Tibial artery (tissue), 4 donors: ENCODE measurements at regions not wholly inside any gene's neighbourhood (a gene's known extent, or its start where the extent isn't known, plus 50 kb on each side); places are given as distances from the start of the nearest gene placed in this dataset.

Source experiments
- DNase-seq, 2 donors: peaks; one replicate each; pipeline ENCODE4 v3.0.0-alpha.2; 2019
- H3K27ac ChIP-seq, 2 donors: fragments of 200-600 bp; sonication (generic) in 1 of 2; 1 replicate in 1 of 2; 2 replicates in 1 of 2; pipeline ENCODE4 v1.5.1; 2018 to 2019; ENCODE audit warnings: mild to moderate bottlenecking in 1 of 2
- H3K27me3 ChIP-seq, 2 donors: fragments of 200-600 bp; sonication (generic) in 1 of 2; one replicate each; pipeline versions ENCODE4 v1.5.1 to v1.6.0; 2016 to 2019
- H3K36me3 ChIP-seq, 3 donors: fragments of 200-600 bp; sonication (generic) in 2 of 3; one replicate each; pipeline ENCODE4 v1.5.1; 2016 to 2019; ENCODE audit warnings: mild to moderate bottlenecking in 2 of 3
- H3K4me1 ChIP-seq, 4 donors: fragments of 200-600 bp; sonication (generic) in 2 of 4; 1 replicate in 3 of 4; 2 replicates in 1 of 4; pipeline ENCODE4 v1.5.1; 2016 to 2019
- H3K4me3 ChIP-seq, 2 donors: fragments of 200-600 bp; sonication (generic) in 1 of 2; 1 replicate in 1 of 2; 2 replicates in 1 of 2; pipeline ENCODE4 v1.5.1; 2018 to 2019; ENCODE audit warnings: mild to moderate bottlenecking in 2 of 2
- H3K9me3 ChIP-seq, 3 donors: fragments of 200-600 bp; sonication (generic) in 1 of 3; one replicate each; pipeline ENCODE4 v1.5.1; 2016 to 2019
- CTCF ChIP-seq, 2 experiments: fragments of 200-600 bp in 1 of 2; fragments of 450-650 bp in 1 of 2; IDR thresholded peaks; one replicate each; pipeline ENCODE4 v1.5.1; 2017 to 2019; ENCODE audit warnings: antibody characterized with exemption in 2 of 2, mild to moderate bottlenecking in 1 of 2, moderate library complexity in 1 of 2
- intact Hi-C: fragments of 100-400 bp; cut with DNase I; formaldehyde crosslinking; loops from one replicate; pipeline ENCODE4 v1.15.0; 2023; ENCODE audit warnings: low total_unique reads

GRCh38 chr4:177080388-177080787 is 229.3 kb upstream of the NEIL3 start:
- H3K36me3 ChIP-seq, result no peaks in the 10 kb centered on the region
- no peak for DNase-seq
- no peaks in the 10 kb centered on the region for H3K9me3 ChIP-seq
- intact Hi-C loops, result no loop called here
- no peak overlapping the region for H3K4me3 ChIP-seq
- no peaks in the 10 kb centered on the region for H3K4me1 ChIP-seq
- TF ChIP-seq CTCF (IDR thresholded peaks at IDR 0.05), result no peak
- no peak overlapping the region for H3K27ac ChIP-seq
- no peaks in the 10 kb centered on the region for H3K27me3 ChIP-seq

GRCh38 chr4:177087060-177087459 is 222.6 kb upstream of the NEIL3 start:
- H3K4me1 ChIP-seq, result no peaks in the 10 kb centered on the region
- intact Hi-C loops, result no loop called here
- no peak for TF ChIP-seq CTCF (IDR thresholded peaks at IDR 0.05)

GRCh38 chr4:177087499-177087898 is 222.2 kb upstream of the NEIL3 start:
- Histone ChIP-seq H3K4me3 (no peak overlapping the region), H3K9me3 (no peaks in the 10 kb centered on the region), H3K4me1 (no peaks in the 10 kb centered on the region), H3K27me3 (no peaks in the 10 kb centered on the region), H3K27ac (no peak overlapping the region), H3K36me3 (no peaks in the 10 kb centered on the region)
- DNase-seq, result no peak
- intact Hi-C loops, result no loop called here
- no peak for TF ChIP-seq CTCF (IDR thresholded peaks at IDR 0.05)

More at GRCh38 chr4:177087060-177087459, 222.6 kb upstream of the NEIL3 start:
- Histone ChIP-seq H3K27ac (no peak overlapping the region), H3K27me3 (no peaks in the 10 kb centered on the region), H3K9me3 (no peaks in the 10 kb centered on the region), H3K4me3 (no peak overlapping the region), H3K36me3 (no peaks in the 10 kb centered on the region)
- DNase-seq, result no peak

- no peaks in the 10 kb centered on the region for H3K9me3 ChIP-seq
- H3K4me3 ChIP-seq, result no peak overlapping the region
- intact Hi-C loops, result no loop called here
- H3K27ac ChIP-seq, result no peak overlapping the region
- H3K36me3 ChIP-seq, result no peaks in the 10 kb centered on the region
- H3K4me1 ChIP-seq, result no peaks in the 10 kb centered on the region
- DNase-seq, result no peak
- no peak for TF ChIP-seq CTCF (IDR thresholded peaks at IDR 0.05)
- no peaks in the 10 kb centered on the region for H3K27me3 ChIP-seq
Measured at GRCh38 chr4:177091515-177091914, 218.2 kb upstream of the NEIL3 start.

- Histone ChIP-seq H3K4me1 (no peaks in the 10 kb centered on the region), H3K27ac (no peak overlapping the region), H3K9me3 (no peaks in the 10 kb centered on the region), H3K36me3 (no peaks in the 10 kb centered on the region), H3K4me3 (no peak overlapping the region), H3K27me3 (no peaks in the 10 kb centered on the region)
- no peak for TF ChIP-seq CTCF (IDR thresholded peaks at IDR 0.05)
- no peak for DNase-seq
- intact Hi-C loops, result no loop called here
Measured at GRCh38 chr4:177092807-177093206, 216.9 kb upstream of the NEIL3 start.

- intact Hi-C loops, result no loop called here
- no peaks in the 10 kb centered on the region for H3K36me3 ChIP-seq
- H3K4me1 ChIP-seq, result no peaks in the 10 kb centered on the region
- no peak for TF ChIP-seq CTCF (IDR thresholded peaks at IDR 0.05)
- H3K27ac ChIP-seq, result no peak overlapping the region
- H3K9me3 ChIP-seq, result no peaks in the 10 kb centered on the region
- no peak for DNase-seq
- no peak overlapping the region for H3K4me3 ChIP-seq
- no peaks in the 10 kb centered on the region for H3K27me3 ChIP-seq
Measured at GRCh38 chr4:177093964-177094363, 215.7 kb upstream of the NEIL3 start.
